GM13977 (cell line): ENCODE measurements at regions not wholly inside any gene's neighbourhood (a gene's known extent, or its start where the extent isn't known, plus 50 kb on each side); places are given as distances from the start of the nearest gene placed in this dataset.

Experiments
- DNase-seq: peaks from one replicate; pipeline ENCODE4 v3.0.0; 2012; ENCODE audit warnings: low spot score
- in situ Hi-C: fragments of 300-500 bp; cut with MboI; formaldehyde crosslinking; loops from one replicate; pipeline ENCODE4 v1.12.0; 2022; ENCODE audit warnings: low sequenced_read_pairs, low pct_unique_long_range_greater_than_20kb, mixed read lengths, inconsistent platforms; ENCODE audit not compliant: unreplicated experiment
- TF ChIP-seq, protein P1 (sequence below): IDR thresholded peaks from 2 replicates; pipeline ENCODE4 v1.5.1; 2012; ENCODE audit warnings: mild to moderate bottlenecking, control low read depth; ENCODE audit not compliant: insufficient read depth; ENCODE audit errors: extremely low read depth, missing control alignments

GRCh38 chr9:77111408-77111807 lies 65.9 kb upstream of the VPS13A start:
- TF ChIP-seq, protein P1, sequence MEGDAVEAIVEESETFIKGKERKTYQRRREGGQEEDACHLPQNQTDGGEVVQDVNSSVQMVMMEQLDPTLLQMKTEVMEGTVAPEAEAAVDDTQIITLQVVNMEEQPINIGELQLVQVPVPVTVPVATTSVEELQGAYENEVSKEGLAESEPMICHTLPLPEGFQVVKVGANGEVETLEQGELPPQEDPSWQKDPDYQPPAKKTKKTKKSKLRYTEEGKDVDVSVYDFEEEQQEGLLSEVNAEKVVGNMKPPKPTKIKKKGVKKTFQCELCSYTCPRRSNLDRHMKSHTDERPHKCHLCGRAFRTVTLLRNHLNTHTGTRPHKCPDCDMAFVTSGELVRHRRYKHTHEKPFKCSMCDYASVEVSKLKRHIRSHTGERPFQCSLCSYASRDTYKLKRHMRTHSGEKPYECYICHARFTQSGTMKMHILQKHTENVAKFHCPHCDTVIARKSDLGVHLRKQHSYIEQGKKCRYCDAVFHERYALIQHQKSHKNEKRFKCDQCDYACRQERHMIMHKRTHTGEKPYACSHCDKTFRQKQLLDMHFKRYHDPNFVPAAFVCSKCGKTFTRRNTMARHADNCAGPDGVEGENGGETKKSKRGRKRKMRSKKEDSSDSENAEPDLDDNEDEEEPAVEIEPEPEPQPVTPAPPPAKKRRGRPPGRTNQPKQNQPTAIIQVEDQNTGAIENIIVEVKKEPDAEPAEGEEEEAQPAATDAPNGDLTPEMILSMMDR = no peak
- DNase-seq = no peak
- in situ Hi-C loops = no loop called here

- TF ChIP-seq, protein P1 = no peak
- DNase-seq = no peak
- in situ Hi-C loops = loop anchor here (25.0 kb wide), 1 partner anchor 313 kb away; no protein-coding TSS in a partner anchor
Measured at GRCh38 chr9:77125665-77126064, 51.7 kb upstream of the VPS13A start.

DNA sequence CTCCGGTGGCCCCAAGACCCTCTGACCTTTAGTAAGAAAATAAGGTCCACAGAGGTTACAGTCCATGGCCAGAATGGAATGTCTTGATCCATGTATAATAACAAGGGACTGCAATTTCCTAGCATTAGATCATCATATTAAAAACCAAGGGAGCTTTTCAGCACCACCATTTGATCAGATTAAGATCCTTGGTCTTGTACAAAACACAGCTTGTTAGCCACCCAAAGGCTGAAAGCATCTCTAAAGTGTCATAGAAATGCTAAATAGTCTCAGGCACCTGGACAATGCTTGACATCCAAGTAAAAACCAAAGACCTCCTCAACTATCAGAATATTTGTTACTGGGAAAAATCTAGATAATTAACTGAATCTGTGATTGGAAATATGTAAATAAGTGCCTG lies 50.3 kb upstream of the VPS13A start:
- in situ Hi-C loops = loop anchor here (25.0 kb wide), 1 partner anchor 315 kb away; no protein-coding TSS in a partner anchor
- TF ChIP-seq, protein P1 = no peak
- no peak for DNase-seq
